DOHH2 (cell line): ENCODE measurements at regions not wholly inside any gene's neighbourhood (a gene's known extent, or its start where the extent isn't known, plus 50 kb on each side); places are given as distances from the start of the nearest gene placed in this dataset.

Experiments used
- CTCF ChIP-seq: fragments of 200-600 bp; sonication (generic); IDR thresholded peaks from one replicate; pipeline ENCODE4 v1.5.1; 2014; ENCODE audit warnings: antibody characterized with exemption, mild to moderate bottlenecking, low read depth, low read length; ENCODE audit not compliant: poor library complexity, severe bottlenecking
- EZH2phosphoT487 ChIP-seq: fragments of 200-600 bp; sonication (generic); IDR thresholded peaks from 2 replicates; pipeline ENCODE4 v1.6.1; 2017; ENCODE audit warnings: borderline replicate concordance, mild to moderate bottlenecking, antibody characterized with exemption, low read length, moderate library complexity, mixed read lengths

DNA sequence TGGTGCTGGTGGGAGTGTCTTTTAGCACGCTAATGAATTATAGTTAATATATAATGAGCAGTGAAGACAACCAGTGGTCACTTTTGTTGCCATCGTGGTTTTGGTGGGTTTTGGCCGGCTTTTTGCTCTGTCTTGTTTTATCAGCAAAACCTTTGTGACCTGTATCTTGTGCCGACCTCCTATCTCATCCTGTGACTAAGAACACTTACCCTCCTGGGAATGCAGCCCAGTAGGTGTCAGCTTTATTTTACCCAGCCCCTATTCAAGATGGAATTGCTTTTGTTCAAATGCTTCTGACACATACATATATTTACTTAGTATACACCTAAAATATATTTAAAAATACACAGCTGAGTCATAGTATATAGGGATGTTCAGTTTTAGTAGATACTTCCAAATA lies 770.3 kb downstream of the PDCD6IP start:
- TF ChIP-seq CTCF (no peak), EZH2phosphoT487 (no peak)
